Calu3 (cell line): ENCODE measurements at regions not wholly inside any gene's neighbourhood (a gene's known extent, or its start where the extent isn't known, plus 50 kb on each side); places are given as distances from the start of the nearest gene placed in this dataset.

Experiments
- BruUV-seq: library from RNA; stranded (reverse); fragments of 400-500 nt; replicated peaks from 2 replicates; lab custom pipeline; 2021; lab: Mats Ljungman, UMichigan
- CTCF ChIA-PET: fragments of 300-600 bp; sonication (Branson Sonifier 250); formaldehyde crosslinking; loops from one replicate; lab custom pipeline; 2022; ENCODE audit warnings: antibody characterized with exemption; lab: Charles Lee
- DNase-seq: peaks from one replicate; pipeline ENCODE4 v3.0.0; 2022
- H3K27ac Mint-ChIP-seq: one replicate; pipeline ENCODE4 v1.8.0; 2022; ENCODE audit warnings: mixed read lengths; ENCODE audit not compliant: unreplicated experiment
- H3K27me3 Mint-ChIP-seq: one replicate; pipeline ENCODE4 v1.8.0; 2022; ENCODE audit warnings: mixed read lengths; ENCODE audit not compliant: unreplicated experiment
- H3K36me3 Mint-ChIP-seq: one replicate; pipeline ENCODE4 v1.8.0; 2022; ENCODE audit warnings: mild to moderate bottlenecking, moderate library complexity, mixed read lengths; ENCODE audit not compliant: insufficient read depth, unreplicated experiment
- H3K4me1 Mint-ChIP-seq: one replicate; pipeline ENCODE4 v1.8.0; 2022; ENCODE audit warnings: mild to moderate bottlenecking, low read depth, mixed read lengths; ENCODE audit not compliant: unreplicated experiment
- H3K4me3 Mint-ChIP-seq: one replicate; pipeline ENCODE4 v1.8.0; 2022; ENCODE audit warnings: mild to moderate bottlenecking, low read depth, moderate library complexity, mixed read lengths; ENCODE audit not compliant: unreplicated experiment
- H3K9me3 Mint-ChIP-seq: one replicate; pipeline ENCODE4 v1.8.0; 2022; ENCODE audit warnings: low read depth, mixed read lengths; ENCODE audit not compliant: unreplicated experiment
- CTCF ChIP-seq: fragments of 200-600 bp; IDR thresholded peaks from one replicate; pipeline ENCODE4 v1.8.0; 2022; ENCODE audit warnings: antibody characterized with exemption; ENCODE audit not compliant: unreplicated experiment
- intact Hi-C: fragments of 100-400 bp; cut with micrococcal nuclease; formaldehyde crosslinking; loops from one replicate; pipeline ENCODE4 v1.10.0; 2022; ENCODE audit not compliant: unreplicated experiment

- no peaks in the 10 kb centered on the region for H3K36me3 Mint-ChIP-seq
- intact Hi-C loops, result no loop called here
- H3K4me3 Mint-ChIP-seq, result no peak overlapping the region
- H3K9me3 Mint-ChIP-seq, result peaks cover 2% of the 10 kb centered on the region
- H3K4me1 Mint-ChIP-seq, result peaks cover 16% of the 10 kb centered on the region
- H3K27me3 Mint-ChIP-seq, result no peaks in the 10 kb centered on the region
- no peak overlapping the region for H3K27ac Mint-ChIP-seq
- no peak for TF ChIP-seq CTCF
- no TSS peak for BruUV-seq
- CTCF ChIA-PET, result no interaction called here
- DNase-seq, result no peak
Observed at GRCh38 chr6:85273870-85274269, 176.0 kb upstream of the NT5E start.

GRCh38 chr6:85273046-85273445 is 176.8 kb upstream of the NT5E start:
- TF ChIP-seq CTCF, result no peak
- Mint-ChIP-seq H3K4me3 (no peak overlapping the region), H3K36me3 (no peaks in the 10 kb centered on the region), H3K27me3 (no peaks in the 10 kb centered on the region), H3K9me3 (peaks cover 2% of the 10 kb centered on the region), H3K4me1 (peaks cover 16% of the 10 kb centered on the region), H3K27ac (no peak overlapping the region)
- DNase-seq, result no peak
- BruUV-seq, result no TSS peak
- CTCF ChIA-PET, result interaction anchor here (0.6 kb wide), 1 partner anchor 133 kb away, joined by 3 read pairs; no protein-coding TSS in a partner anchor
- intact Hi-C loops, result no loop called here

GRCh38 chr6:85272592-85272991 is 177.3 kb upstream of the NT5E start:
- no TSS peak for BruUV-seq
- Mint-ChIP-seq H3K27me3 (no peaks in the 10 kb centered on the region), H3K36me3 (no peaks in the 10 kb centered on the region), H3K4me1 (peaks cover 16% of the 10 kb centered on the region), H3K4me3 (no peak overlapping the region), H3K27ac (no peak overlapping the region), H3K9me3 (peaks cover 2% of the 10 kb centered on the region)
- intact Hi-C loops, result no loop called here
- DNase-seq, result no peak
- CTCF ChIA-PET, result interaction anchor here (0.6 kb wide), 1 partner anchor 133 kb away, joined by 3 read pairs; no protein-coding TSS in a partner anchor
- TF ChIP-seq CTCF, result no peak

GRCh38 chr6:85262621-85263020 is 187.3 kb upstream of the NT5E start:
- CTCF ChIA-PET, result no interaction called here
- no TSS peak for BruUV-seq

More at GRCh38 chr6:85262621-85263020, 187.3 kb upstream of the NT5E start:
- Mint-ChIP-seq H3K27me3 (no peaks in the 10 kb centered on the region), H3K27ac (no peak overlapping the region), H3K4me3 (no peak overlapping the region), H3K36me3 (no peaks in the 10 kb centered on the region), H3K4me1 (no peaks in the 10 kb centered on the region), H3K9me3 (no peaks in the 10 kb centered on the region)
- TF ChIP-seq CTCF, result no peak
- intact Hi-C loops, result no loop called here
- no peak for DNase-seq
